Jurkat, Clone E6-1 (cell line): ENCODE measurements at regions not wholly inside any gene's neighbourhood (a gene's known extent, or its start where the extent isn't known, plus 50 kb on each side); places are given as distances from the start of the nearest gene placed in this dataset.
"Not testable (repeated sequence)": the region's sequence is repeated elsewhere in the genome, so short reads cannot be mapped to it uniquely, and the experiment has no call there.

ENCODE experiments used
- DNase-seq: peaks from one replicate; pipeline ENCODE4 v3.0.0-alpha.2; 2011; ENCODE audit warnings: low read depth, low spot score
- H3K4me3 ChIP-seq: 2 replicates; pipeline ENCODE4 v1.5.1; 2011; ENCODE audit warnings: mild to moderate bottlenecking, low read length, control low read depth, moderate library complexity

GRCh38 chr9:80692751-80693150 lies 996.6 kb downstream of the TLE1 start:
- no peak for DNase-seq
- no peak overlapping the region for H3K4me3 ChIP-seq

DNA sequence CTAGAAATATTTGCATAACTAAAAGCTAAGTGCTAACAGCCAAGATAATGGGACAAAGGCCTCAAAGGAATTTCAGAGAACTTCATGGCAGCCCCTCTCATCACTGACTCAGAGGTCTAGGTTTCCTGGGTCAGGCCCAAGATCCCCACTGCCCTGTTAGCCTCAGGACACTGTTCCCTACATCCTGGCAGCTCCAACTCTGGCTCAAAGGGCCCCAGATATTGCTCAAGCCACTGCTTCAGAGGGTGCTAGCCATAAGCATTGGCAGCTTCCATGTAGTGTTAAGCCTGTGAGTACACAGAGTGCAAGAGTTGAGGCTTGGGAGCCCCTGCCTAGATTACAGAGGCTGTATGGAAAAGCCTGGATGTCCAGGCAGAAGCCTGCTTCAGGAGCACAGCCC lies 998.1 kb downstream of the TLE1 start:
- no peak for DNase-seq

DNA sequence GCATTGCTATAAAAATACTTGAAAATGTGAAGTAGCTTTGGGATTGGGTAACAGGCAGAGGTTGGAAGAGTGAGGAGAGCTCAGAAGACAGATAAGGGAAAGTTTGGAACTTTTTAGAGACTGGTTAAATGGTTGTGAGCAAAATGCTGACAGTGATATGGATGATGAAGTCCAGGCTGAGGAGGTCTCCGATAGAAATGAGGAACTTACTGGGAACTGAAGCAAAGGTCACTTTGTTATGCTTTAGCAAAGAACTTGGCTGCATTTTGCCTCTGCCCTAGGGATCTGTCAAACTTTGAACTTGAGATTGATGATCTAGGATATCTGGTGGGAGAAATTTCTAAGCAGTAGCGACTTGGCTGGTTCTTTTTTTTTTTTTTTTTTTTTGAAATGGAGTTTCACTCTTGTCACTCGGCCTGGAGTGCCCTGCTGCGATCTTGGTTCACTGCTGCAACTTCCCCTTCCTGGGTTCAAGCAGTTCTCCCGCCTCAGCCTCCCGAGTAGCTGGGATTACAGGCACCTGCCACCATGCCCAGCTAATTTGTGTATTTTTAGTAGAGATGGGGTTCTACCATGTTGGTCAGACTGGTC lies 998.9 kb downstream of the TLE1 start:
- H3K4me3 ChIP-seq = no peak overlapping the region
- no peak for DNase-seq

More for the DNA sequence above, 998.1 kb downstream of the TLE1 start:
- no peak overlapping the region for H3K4me3 ChIP-seq

- no peak for DNase-seq
- H3K4me3 ChIP-seq = no peak overlapping the region
Measured at GRCh38 chr9:80679916-80680315, 1009.4 kb downstream of the TLE1 start.

DNA sequence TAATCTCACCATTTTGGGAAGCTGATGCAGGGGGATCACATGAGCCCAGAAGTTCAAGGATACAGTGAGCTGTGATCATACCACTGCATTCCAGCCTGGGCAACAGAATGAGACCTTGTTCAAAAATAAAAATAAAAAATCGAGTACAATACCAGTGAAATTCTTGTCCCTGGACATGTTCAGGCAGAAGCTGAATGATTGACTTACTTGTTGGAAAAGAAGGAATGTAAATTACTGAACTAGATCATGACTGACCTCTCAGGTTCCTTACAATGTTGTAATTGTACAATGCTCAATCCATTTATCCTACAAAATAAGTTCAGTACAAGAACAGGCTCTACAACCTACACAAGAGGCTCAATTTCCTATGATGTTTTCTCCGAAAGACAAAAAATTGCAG lies 1010.4 kb downstream of the TLE1 start:
- DNase-seq = no peak
- H3K4me3 ChIP-seq = no peak overlapping the region

- no peak overlapping the region for H3K4me3 ChIP-seq
- no peak for DNase-seq
Measured at GRCh38 chr9:80673496-80673895, 1015.9 kb downstream of the TLE1 start.

DNA sequence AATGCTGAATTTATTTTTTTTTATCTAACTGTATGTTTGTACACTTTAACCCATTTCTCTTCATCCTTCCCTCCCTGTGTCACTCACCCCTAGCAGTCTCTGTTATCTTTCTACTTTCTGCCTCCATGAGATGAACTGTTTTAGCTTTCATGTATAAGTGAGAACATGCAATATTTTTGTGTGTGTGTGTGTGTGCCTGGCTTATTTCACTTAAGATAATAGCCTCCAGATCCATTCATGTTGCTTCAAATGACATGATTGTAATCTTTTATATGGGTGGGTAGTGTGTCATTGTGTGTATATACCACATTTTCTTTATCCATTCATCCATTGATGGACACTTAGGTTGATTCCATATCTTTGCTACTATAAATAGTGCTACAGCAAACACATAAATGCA lies 1023.9 kb downstream of the TLE1 start:
- no peak overlapping the region for H3K4me3 ChIP-seq
- no peak for DNase-seq

DNA sequence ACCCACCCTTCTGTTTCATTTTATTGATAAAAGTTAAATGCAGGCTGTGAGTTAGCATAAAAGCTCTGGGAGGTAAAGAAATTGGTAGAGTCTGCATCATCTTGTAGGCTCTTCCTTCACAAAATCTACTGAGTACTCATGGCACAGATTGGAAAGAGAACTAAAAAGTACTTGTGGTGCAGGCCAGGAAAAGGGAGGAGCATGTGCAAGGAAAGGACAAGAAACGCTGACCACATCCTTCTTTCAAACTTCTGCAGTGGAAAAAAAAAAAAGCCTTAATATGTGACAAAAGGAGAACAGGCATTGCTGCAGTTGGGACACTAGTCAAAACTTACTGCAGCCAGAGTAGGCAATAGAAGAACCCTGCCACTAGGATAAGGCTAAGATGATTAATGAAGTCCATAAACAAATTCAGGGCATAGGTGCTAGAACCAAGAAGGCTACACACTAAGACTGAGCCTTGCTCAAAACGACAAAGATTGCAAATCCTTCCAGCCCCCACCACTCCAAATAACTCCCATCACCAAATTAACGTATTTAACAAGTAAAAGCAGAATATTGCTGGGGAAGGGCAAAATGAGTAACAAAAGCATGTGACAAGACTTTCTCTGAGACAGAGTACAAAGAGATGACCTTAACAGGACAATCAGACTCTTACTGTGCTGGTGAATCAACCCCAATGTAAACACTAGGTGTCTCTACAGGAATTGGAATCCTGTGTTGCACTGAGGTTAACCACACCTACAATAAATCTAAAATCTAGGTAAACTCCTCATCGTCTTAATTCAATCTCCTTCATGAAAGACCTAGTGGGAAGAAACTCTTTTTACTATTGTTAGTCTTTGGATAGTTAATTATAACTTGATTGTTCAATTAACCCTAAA lies 1024.8 kb downstream of the TLE1 start:
- DNase-seq = peak; percentile 80
- no peak overlapping the region for H3K4me3 ChIP-seq

- H3K4me3 ChIP-seq, DNase-seq: not testable (repeated sequence)
Measured at GRCh38 chr9:80659751-80660150, 1029.6 kb downstream of the TLE1 start.

- no peak overlapping the region for H3K4me3 ChIP-seq
- no peak for DNase-seq
Measured at GRCh38 chr9:80651044-80651443, 1038.3 kb downstream of the TLE1 start.

GRCh38 chr9:80649496-80649895 lies 1039.9 kb downstream of the TLE1 start:
- DNase-seq = no peak
- no peak overlapping the region for H3K4me3 ChIP-seq

- DNase-seq = no peak
- H3K4me3 ChIP-seq = no peak overlapping the region
Measured at GRCh38 chr9:80649001-80649420, 1040.3 kb downstream of the TLE1 start.

DNA sequence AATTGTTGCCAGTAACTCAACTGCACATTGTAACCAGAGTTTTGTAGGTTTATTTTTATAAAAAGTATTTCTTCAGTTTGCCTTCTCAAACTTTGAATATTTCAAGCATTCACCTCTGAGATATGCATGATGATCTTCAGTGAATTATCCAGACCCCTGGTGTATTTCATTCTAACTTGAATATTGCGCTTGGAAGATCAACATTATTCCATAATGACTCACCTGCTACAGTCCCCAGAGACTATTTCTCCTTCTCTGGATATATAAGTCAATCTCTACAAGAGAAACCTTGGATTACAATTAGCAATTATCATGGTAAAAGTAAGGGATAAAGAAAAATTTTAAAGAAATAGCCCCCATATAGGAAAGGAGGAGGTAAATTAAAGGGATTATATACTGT lies 1041.0 kb downstream of the TLE1 start:
- no peak for DNase-seq
- no peak overlapping the region for H3K4me3 ChIP-seq

GRCh38 chr9:80646211-80646610 lies 1043.1 kb downstream of the TLE1 start:
- H3K4me3 ChIP-seq = no peak overlapping the region

DNA sequence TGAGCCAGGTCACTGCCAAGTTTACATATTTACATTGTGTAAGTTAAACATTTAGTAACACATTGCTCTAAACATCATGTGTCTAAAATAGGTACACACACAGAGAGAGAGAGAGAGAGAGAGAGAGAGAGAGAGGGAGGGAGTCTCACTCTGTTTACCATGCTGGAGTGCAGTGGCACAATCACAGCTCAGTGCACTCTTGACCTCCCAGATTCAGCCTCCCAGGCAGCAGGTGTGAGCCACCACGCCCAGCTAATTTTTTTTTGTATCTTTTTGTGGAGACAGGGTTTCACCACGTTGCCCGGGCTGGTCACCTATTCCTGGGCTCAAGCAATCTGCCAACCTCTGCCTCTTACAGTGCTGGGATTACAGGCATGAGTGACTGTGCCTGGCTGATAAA lies 1045.3 kb downstream of the TLE1 start:
- DNase-seq = no peak

More at GRCh38 chr9:80646211-80646610, 1043.1 kb downstream of the TLE1 start:
- DNase-seq = no peak

GRCh38 chr9:80635065-80635464 lies 1054.3 kb downstream of the TLE1 start:
- no peak for DNase-seq
- no peak overlapping the region for H3K4me3 ChIP-seq

More for the DNA sequence above, 1045.3 kb downstream of the TLE1 start:
- H3K4me3 ChIP-seq = no peak overlapping the region

- no peak overlapping the region for H3K4me3 ChIP-seq
Measured at GRCh38 chr9:80632041-80632440, 1057.3 kb downstream of the TLE1 start.

GRCh38 chr9:80622508-80622907 lies 1050.7 kb downstream of the TLE4 start:
- no peak overlapping the region for H3K4me3 ChIP-seq
- DNase-seq = no peak

More at GRCh38 chr9:80632041-80632440, 1057.3 kb downstream of the TLE1 start:
- no peak for DNase-seq

GRCh38 chr9:80619356-80619755 lies 1047.6 kb downstream of the TLE4 start:
- no peak overlapping the region for H3K4me3 ChIP-seq
- DNase-seq = no peak

DNA sequence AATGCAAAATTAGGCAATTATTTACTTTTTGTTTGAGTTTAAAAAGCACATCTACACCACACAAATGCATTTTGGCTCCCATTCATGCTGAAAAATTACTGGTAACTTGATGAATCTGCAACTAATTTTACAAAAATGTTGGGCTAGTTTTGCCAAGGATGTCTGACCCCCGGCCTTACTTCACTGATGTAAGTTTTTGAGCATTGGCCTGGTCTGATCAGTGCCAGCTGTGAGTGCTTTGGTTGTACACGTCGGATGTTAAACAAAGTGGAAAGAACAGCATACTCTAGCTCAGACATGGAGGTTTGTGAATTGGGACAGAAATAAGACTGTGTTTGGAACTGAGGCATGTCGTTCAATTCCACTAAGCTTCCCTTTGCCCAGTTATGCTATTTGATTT lies 1044.2 kb downstream of the TLE4 start:
- DNase-seq = no peak
- H3K4me3 ChIP-seq = no peak overlapping the region

DNA sequence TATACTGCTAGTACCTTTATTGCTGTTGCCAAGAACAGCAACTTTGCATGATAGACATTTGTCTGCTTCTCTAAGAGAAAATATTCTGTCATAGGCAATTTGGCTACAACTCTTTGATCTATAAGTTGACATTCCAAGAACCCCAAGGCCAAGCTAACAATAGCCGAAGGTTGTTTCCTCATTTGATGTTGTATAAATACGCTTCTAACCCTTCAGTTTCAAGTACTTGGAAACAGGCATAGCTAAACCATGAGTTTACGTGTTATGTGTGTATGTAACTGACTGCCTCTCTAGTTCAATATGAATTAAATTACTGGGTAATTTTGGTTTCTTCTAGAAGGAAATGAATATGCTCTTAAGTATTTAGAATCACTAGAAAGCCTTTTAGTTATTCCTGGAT lies 1034.0 kb downstream of the TLE4 start:
- no peak overlapping the region for H3K4me3 ChIP-seq
- no peak for DNase-seq
